Esophagus muscularis mucosa (tissue), 4 donors: ENCODE measurements at regions not wholly inside any gene's neighbourhood (a gene's known extent, or its start where the extent isn't known, plus 50 kb on each side); places are given as distances from the start of the nearest gene placed in this dataset.

Experiments used
- DNase-seq: peaks from one replicate; pipeline ENCODE4 v3.0.0-alpha.2; 2017; ENCODE audit errors: extremely low spot score
- H3K27ac ChIP-seq, 4 donors: fragments of 200-600 bp; sonication (generic); replicated peaks in 1 of 4; 1 replicate in 3 of 4; 2 replicates in 1 of 4; pipeline ENCODE4 v1.5.1; 2016 to 2019; ENCODE audit warnings: mild to moderate bottlenecking in 1 of 4
- H3K27me3 ChIP-seq, 4 donors: fragments of 200-600 bp; sonication (generic); one replicate each; pipeline versions ENCODE4 v1.5.1 to v1.6.0; 2016 to 2019
- H3K36me3 ChIP-seq, 4 donors: fragments of 200-600 bp; sonication (generic); one replicate each; pipeline ENCODE4 v1.5.1; 2016 to 2019
- H3K4me1 ChIP-seq, 4 donors: fragments of 200-600 bp; sonication (generic); one replicate each; pipeline ENCODE4 v1.5.1; 2016 to 2019
- H3K4me3 ChIP-seq, 4 donors: fragments of 200-600 bp; sonication (generic); 1 replicate in 2 of 4; 2 replicates in 2 of 4; pipeline ENCODE4 v1.5.1; 2016 to 2019; ENCODE audit warnings: mild to moderate bottlenecking in 4 of 4, moderate library complexity in 1 of 4
- H3K9me3 ChIP-seq, 4 donors: fragments of 200-600 bp; sonication (generic); 1 replicate in 3 of 4; 2 replicates in 1 of 4; pipeline ENCODE4 v1.5.1; 2016 to 2019
- CTCF ChIP-seq, 3 experiments: fragments of 200-600 bp in 2 of 3; fragments of 450-650 bp in 1 of 3; sonication (generic) in 2 of 3; IDR thresholded peaks; one replicate each; pipeline ENCODE4 v1.5.1; 2017 to 2019; ENCODE audit warnings: antibody characterized with exemption in 3 of 3, mild to moderate bottlenecking in 2 of 3, moderate library complexity in 1 of 3
- EP300 ChIP-seq: sonication (generic); formaldehyde crosslinking; IDR thresholded peaks from one replicate; pipeline ENCODE4 v1.6.1; 2017; ENCODE audit warnings: antibody characterized with exemption
- POLR2A ChIP-seq: fragments of 450-650 bp; IDR thresholded peaks from one replicate; pipeline ENCODE4 v1.6.1; 2017; ENCODE audit warnings: antibody characterized with exemption, moderate library complexity, mild to moderate bottlenecking, low read depth
- POLR2AphosphoS5 ChIP-seq, 2 donors: sonication (generic); formaldehyde crosslinking; IDR thresholded peaks; one replicate each; pipeline ENCODE4 v1.6.1; 2017; ENCODE audit warnings: antibody characterized with exemption in 2 of 2
- WGBS: methylation state at CpG from one replicate; pipeline ENCODE4 v1.1.5; 2018; 5-methylcytosine and 5-hydroxymethylcytosine counted together
- intact Hi-C: fragments of 100-400 bp; cut with DNase I; formaldehyde crosslinking; loops from one replicate; pipeline ENCODE4 v1.15.1; 2023

- Histone ChIP-seq H3K27ac (no peak overlapping the region), H3K4me1 (no peaks in the 10 kb centered on the region), H3K4me3 (no peak overlapping the region), H3K36me3 (no peaks in the 10 kb centered on the region), H3K9me3 (no peaks in the 10 kb centered on the region), H3K27me3 (no peaks in the 10 kb centered on the region)
- intact Hi-C loops = no loop called here
- no peak for DNase-seq
- 54% methylated on average over 3 of the region's 6 CpGs for WGBS
- TF ChIP-seq POLR2A (no peak), EP300 (no peak), POLR2AphosphoS5 (IDR thresholded peaks at IDR 0.05) (no peak), CTCF (IDR thresholded peaks at IDR 0.05) (no peak)
Measured at GRCh38 chr21:30936207-30936606, 54.8 kb upstream of the KRTAP11-1 start.

- Histone ChIP-seq H3K27me3 (no peaks in the 10 kb centered on the region), H3K27ac (no peak overlapping the region), H3K4me3 (no peak overlapping the region), H3K9me3 (no peaks in the 10 kb centered on the region), H3K36me3 (no peaks in the 10 kb centered on the region), H3K4me1 (no peaks in the 10 kb centered on the region)
- intact Hi-C loops = no loop called here
- no peak for DNase-seq
- TF ChIP-seq EP300 = no peak
- no CpG with 5 or more reads among the region's 4 CpGs for WGBS
Measured at GRCh38 chr21:30935889-30936168, 54.4 kb upstream of the KRTAP11-1 start.

- intact Hi-C loops = no loop called here
- DNase-seq = no peak
- WGBS = 95% methylated on average over 6 of the region's 15 CpGs
- Histone ChIP-seq H3K9me3 (no peaks in the 10 kb centered on the region), H3K27me3 (no peaks in the 10 kb centered on the region), H3K36me3 (no peaks in the 10 kb centered on the region), H3K27ac (no peak overlapping the region), H3K4me1 (no peaks in the 10 kb centered on the region), H3K4me3 (no peak overlapping the region)
- TF ChIP-seq POLR2A = no peak
- no peak for TF ChIP-seq POLR2AphosphoS5 (IDR thresholded peaks at IDR 0.05)
- TF ChIP-seq CTCF (IDR thresholded peaks at IDR 0.05) = no peak
Measured at GRCh38 chr21:30935121-30935888, 53.9 kb upstream of the KRTAP11-1 start.

GRCh38 chr21:30932686-30933085 lies 51.3 kb upstream of the KRTAP11-1 start:
- intact Hi-C loops = no loop called here
- WGBS = 85% methylated on average over 3 of the region's 3 CpGs
- Histone ChIP-seq H3K4me1 (no peaks in the 10 kb centered on the region), H3K27ac (no peak overlapping the region), H3K4me3 (no peak overlapping the region), H3K27me3 (no peaks in the 10 kb centered on the region), H3K36me3 (no peaks in the 10 kb centered on the region), H3K9me3 (peaks cover 0 to under 1% (median 0%) of the 10 kb centered on the region in 4 donors)
- DNase-seq = no peak
- TF ChIP-seq POLR2A (no peak), POLR2AphosphoS5 (IDR thresholded peaks at IDR 0.05) (no peak), EP300 (no peak), CTCF (IDR thresholded peaks at IDR 0.05) (no peak)
